HL-60 (cell line): ENCODE measurements at regions not wholly inside any gene's neighbourhood (a gene's known extent, or its start where the extent isn't known, plus 50 kb on each side); places are given as distances from the start of the nearest gene placed in this dataset.

Source experiments
- GABPA ChIP-seq: IDR thresholded peaks from 2 replicates; pipeline ENCODE4 v1.6.1; 2012; ENCODE audit warnings: low read depth
- POLR2AphosphoS5 ChIP-seq: IDR thresholded peaks from 2 replicates; pipeline ENCODE4 v1.6.1; 2012; ENCODE audit warnings: low read depth
- SPI1 ChIP-seq: IDR thresholded peaks from 2 replicates; pipeline ENCODE4 v1.6.1; 2012; ENCODE audit warnings: low read depth, mild to moderate bottlenecking, borderline replicate concordance
- TF ChIP-seq, protein P1 (sequence below): IDR thresholded peaks from one replicate; pipeline ENCODE4 v1.5.1; 2011; ENCODE audit warnings: low read length, control low read depth, inconsistent platforms; ENCODE audit not compliant: insufficient read depth
- TF ChIP-seq, protein P2 (sequence below): IDR thresholded peaks from 2 replicates; pipeline ENCODE4 v1.6.1; 2012; ENCODE audit warnings: low read depth; ENCODE audit not compliant: insufficient replicate concordance

DNA sequence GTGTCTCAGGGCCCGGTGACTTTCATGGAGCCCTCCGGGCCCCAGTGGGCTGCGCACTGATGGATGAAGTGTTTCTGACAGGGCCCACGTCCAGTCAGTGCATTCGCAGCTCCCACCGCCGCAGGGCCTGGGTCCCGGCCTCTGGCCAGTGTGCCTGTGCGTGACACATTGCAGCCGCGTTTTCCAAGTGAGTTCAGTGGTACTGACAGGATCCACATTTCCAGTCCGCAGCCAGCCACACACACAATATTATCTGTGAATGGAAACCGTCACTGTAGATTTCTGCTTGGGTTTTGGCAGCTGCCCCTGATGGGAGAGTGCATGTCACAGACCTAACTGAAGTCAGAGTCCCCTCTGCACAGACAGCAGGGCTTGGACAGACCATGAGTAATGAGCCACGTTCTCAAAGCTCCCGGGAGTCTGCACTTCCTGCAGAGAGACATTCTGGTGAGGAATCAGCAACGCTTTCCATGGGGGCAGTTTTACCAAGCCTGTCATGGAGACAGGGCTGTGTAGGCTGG lies 171.4 kb downstream of the MYLK4 start:
- TF ChIP-seq, protein P1, sequence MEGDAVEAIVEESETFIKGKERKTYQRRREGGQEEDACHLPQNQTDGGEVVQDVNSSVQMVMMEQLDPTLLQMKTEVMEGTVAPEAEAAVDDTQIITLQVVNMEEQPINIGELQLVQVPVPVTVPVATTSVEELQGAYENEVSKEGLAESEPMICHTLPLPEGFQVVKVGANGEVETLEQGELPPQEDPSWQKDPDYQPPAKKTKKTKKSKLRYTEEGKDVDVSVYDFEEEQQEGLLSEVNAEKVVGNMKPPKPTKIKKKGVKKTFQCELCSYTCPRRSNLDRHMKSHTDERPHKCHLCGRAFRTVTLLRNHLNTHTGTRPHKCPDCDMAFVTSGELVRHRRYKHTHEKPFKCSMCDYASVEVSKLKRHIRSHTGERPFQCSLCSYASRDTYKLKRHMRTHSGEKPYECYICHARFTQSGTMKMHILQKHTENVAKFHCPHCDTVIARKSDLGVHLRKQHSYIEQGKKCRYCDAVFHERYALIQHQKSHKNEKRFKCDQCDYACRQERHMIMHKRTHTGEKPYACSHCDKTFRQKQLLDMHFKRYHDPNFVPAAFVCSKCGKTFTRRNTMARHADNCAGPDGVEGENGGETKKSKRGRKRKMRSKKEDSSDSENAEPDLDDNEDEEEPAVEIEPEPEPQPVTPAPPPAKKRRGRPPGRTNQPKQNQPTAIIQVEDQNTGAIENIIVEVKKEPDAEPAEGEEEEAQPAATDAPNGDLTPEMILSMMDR, result no peak
- TF ChIP-seq POLR2AphosphoS5 (no peak), SPI1 (no peak), GABPA (no peak)
- TF ChIP-seq, protein P2, sequence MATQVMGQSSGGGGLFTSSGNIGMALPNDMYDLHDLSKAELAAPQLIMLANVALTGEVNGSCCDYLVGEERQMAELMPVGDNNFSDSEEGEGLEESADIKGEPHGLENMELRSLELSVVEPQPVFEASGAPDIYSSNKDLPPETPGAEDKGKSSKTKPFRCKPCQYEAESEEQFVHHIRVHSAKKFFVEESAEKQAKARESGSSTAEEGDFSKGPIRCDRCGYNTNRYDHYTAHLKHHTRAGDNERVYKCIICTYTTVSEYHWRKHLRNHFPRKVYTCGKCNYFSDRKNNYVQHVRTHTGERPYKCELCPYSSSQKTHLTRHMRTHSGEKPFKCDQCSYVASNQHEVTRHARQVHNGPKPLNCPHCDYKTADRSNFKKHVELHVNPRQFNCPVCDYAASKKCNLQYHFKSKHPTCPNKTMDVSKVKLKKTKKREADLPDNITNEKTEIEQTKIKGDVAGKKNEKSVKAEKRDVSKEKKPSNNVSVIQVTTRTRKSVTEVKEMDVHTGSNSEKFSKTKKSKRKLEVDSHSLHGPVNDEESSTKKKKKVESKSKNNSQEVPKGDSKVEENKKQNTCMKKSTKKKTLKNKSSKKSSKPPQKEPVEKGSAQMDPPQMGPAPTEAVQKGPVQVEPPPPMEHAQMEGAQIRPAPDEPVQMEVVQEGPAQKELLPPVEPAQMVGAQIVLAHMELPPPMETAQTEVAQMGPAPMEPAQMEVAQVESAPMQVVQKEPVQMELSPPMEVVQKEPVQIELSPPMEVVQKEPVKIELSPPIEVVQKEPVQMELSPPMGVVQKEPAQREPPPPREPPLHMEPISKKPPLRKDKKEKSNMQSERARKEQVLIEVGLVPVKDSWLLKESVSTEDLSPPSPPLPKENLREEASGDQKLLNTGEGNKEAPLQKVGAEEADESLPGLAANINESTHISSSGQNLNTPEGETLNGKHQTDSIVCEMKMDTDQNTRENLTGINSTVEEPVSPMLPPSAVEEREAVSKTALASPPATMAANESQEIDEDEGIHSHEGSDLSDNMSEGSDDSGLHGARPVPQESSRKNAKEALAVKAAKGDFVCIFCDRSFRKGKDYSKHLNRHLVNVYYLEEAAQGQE, result no peak
